ENCODE measurements at regions not wholly inside any gene's neighbourhood (a gene's known extent, or its start where the extent isn't known, plus 50 kb on each side); places are given as distances from the start of the nearest gene placed in this dataset.

- no peak overlapping the region for H3K4me3 ChIP-seq (ENCODE audit: low read length)
- no peak for TF ChIP-seq CTCF (conservative IDR thresholded peaks at IDR 0.05; ENCODE audit: low read depth, low read length)
- DNase-seq (ENCODE audit: low read depth), result no peak
Measured at GRCh38 chr15:87755226-87755625, 501.3 kb downstream of the NTRK3 start.

- H3K4me3 ChIP-seq (ENCODE audit: low read length), result no peak overlapping the region
- no peak for DNase-seq (ENCODE audit: low read depth)
- TF ChIP-seq CTCF (conservative IDR thresholded peaks at IDR 0.05; ENCODE audit: low read depth, low read length), result no peak
Measured at GRCh38 chr15:87753539-87753938, 503.0 kb downstream of the NTRK3 start.

GRCh38 chr15:87752250-87752951, 504.1 kb downstream of the NTRK3 start:
- no peak overlapping the region for H3K4me3 ChIP-seq (ENCODE audit: low read length)
- DNase-seq (ENCODE audit: low read depth), result peak; percentile 88
- no peak for TF ChIP-seq CTCF (conservative IDR thresholded peaks at IDR 0.05; ENCODE audit: low read depth, low read length)

GRCh38 chr15:87748483-87748882, 508.1 kb downstream of the NTRK3 start:
- DNase-seq (ENCODE audit: low read depth), result no peak

DNA sequence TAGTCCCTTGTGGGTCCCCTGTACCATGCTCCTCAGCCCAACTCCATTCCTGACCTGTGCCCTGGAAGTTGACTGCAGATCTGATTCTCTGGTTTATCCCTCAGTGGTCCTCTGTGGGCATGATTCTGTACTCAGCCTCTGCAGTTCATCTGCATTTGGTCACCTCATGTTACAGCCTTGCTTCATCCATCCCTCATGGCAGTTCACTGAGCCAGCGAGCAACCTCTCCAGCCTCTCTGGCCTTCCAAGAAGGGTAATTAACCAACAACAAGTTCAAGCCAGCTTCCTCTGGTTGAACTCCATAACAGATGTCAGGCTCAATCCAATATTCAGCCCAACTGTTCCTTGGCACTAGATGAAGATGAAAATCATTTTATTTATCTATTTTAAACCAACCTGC, 509.5 kb downstream of the NTRK3 start:
- TF ChIP-seq CTCF (conservative IDR thresholded peaks at IDR 0.05; ENCODE audit: low read depth, low read length), result no peak
- DNase-seq (ENCODE audit: low read depth), result no peak

More at GRCh38 chr15:87748483-87748882, 508.1 kb downstream of the NTRK3 start:
- no peak overlapping the region for H3K4me3 ChIP-seq (ENCODE audit: low read length)
- TF ChIP-seq CTCF (conservative IDR thresholded peaks at IDR 0.05; ENCODE audit: low read depth, low read length), result no peak

DNA sequence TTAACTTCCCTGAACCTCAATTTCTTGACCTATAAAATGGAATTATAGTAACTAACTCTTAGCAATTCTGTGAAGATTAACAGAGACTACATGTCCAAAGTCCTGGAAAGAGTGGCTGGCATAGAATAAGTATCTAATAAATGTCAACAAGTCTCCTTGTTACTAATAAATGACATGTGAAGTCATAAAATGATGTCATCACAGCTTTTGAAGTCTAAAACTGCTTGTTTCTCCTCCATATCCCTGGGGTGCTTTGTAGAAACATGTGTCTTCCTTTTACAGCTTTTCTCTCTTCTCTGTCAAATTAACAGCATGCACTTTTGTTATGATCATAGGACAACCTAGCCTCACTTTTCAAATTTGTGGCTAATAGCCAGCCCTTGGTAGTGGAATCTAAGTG, 510.2 kb downstream of the NTRK3 start:
- no peak overlapping the region for H3K4me3 ChIP-seq (ENCODE audit: low read length)
- no peak for DNase-seq (ENCODE audit: low read depth)
- TF ChIP-seq CTCF (conservative IDR thresholded peaks at IDR 0.05; ENCODE audit: low read depth, low read length), result no peak

More for the DNA sequence above, 509.5 kb downstream of the NTRK3 start:
- no peak overlapping the region for H3K4me3 ChIP-seq (ENCODE audit: low read length)

- no peak for DNase-seq (ENCODE audit: low read depth)
- no peak for TF ChIP-seq CTCF (conservative IDR thresholded peaks at IDR 0.05; ENCODE audit: low read depth, low read length)
- H3K4me3 ChIP-seq (ENCODE audit: low read length), result no peak overlapping the region
Measured at GRCh38 chr15:87744815-87745214, 511.7 kb downstream of the NTRK3 start.
